Kidney epithelial cell (primary cell): ENCODE measurements at regions not wholly inside any gene's neighbourhood (a gene's known extent, or its start where the extent isn't known, plus 50 kb on each side); places are given as distances from the start of the nearest gene placed in this dataset.

ENCODE experiments used
- DNase-seq: peaks from one replicate; pipeline ENCODE4 v3.0.0-alpha.2; 2010; ENCODE audit warnings: low read depth
- H3K27me3 ChIP-seq: 2 replicates; pipeline ENCODE4 v1.6.0; 2011; ENCODE audit warnings: low read length; ENCODE audit not compliant: control insufficient read depth, insufficient read depth
- H3K36me3 ChIP-seq: 2 replicates; pipeline ENCODE4 v1.5.1; 2011; ENCODE audit warnings: low read length; ENCODE audit not compliant: control insufficient read depth, insufficient read depth
- H3K4me3 ChIP-seq: 2 replicates; pipeline ENCODE4 v1.5.1; 2011; ENCODE audit warnings: low read depth, mild to moderate bottlenecking, control low read depth, low read length
- TF ChIP-seq, protein P1 (sequence below): IDR thresholded peaks from 2 replicates; pipeline ENCODE4 v1.5.1; 2011; ENCODE audit warnings: mild to moderate bottlenecking, moderate library complexity, low read length, control low read depth, inconsistent platforms; ENCODE audit not compliant: insufficient read depth, poor library complexity, severe bottlenecking

DNA sequence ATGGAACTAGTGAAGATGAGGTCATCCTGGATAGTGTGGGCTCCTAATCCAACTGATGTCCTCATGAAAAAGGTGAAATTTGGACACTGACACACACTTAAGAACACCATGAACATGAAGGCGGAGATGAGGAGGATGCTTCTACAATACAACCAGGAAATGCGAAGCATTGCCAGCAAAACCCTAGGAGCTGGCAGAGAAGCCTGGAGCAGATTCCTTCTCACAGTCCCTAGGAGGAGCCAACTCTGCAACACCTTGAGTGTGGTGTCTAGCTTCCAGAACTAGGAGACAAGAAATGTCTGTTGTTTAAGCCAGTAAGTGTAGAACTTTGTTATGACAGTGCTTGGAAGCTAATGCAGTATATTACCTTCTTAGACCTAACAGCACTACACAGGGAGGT lies 191.9 kb upstream of the PWP1 start:
- no peak for DNase-seq
- TF ChIP-seq, protein P1, sequence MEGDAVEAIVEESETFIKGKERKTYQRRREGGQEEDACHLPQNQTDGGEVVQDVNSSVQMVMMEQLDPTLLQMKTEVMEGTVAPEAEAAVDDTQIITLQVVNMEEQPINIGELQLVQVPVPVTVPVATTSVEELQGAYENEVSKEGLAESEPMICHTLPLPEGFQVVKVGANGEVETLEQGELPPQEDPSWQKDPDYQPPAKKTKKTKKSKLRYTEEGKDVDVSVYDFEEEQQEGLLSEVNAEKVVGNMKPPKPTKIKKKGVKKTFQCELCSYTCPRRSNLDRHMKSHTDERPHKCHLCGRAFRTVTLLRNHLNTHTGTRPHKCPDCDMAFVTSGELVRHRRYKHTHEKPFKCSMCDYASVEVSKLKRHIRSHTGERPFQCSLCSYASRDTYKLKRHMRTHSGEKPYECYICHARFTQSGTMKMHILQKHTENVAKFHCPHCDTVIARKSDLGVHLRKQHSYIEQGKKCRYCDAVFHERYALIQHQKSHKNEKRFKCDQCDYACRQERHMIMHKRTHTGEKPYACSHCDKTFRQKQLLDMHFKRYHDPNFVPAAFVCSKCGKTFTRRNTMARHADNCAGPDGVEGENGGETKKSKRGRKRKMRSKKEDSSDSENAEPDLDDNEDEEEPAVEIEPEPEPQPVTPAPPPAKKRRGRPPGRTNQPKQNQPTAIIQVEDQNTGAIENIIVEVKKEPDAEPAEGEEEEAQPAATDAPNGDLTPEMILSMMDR, result no peak
- Histone ChIP-seq H3K36me3 (no peaks in the 10 kb centered on the region), H3K4me3 (no peak overlapping the region), H3K27me3 (no peaks in the 10 kb centered on the region)

DNA sequence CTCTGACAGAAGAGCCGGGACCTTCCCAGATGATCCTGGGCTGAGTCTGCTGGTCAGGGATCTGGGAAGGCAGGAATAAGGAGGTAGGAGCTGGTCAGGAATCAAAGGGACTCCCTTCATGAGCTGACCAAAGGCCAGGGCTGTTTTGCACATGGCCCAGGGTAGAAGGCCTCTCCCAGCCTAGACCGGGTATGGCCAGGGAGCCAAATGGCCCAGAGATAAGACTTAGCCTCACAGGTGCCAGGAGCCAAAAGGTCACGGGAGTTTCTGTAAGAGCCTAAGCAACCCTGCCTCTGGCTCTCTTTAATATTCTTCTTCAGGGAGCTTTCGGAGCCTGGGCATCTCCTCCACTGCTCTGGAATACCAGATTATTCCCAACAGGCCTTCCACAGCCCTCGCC lies 191.3 kb upstream of the PWP1 start:
- H3K36me3 ChIP-seq, result no peaks in the 10 kb centered on the region

DNA sequence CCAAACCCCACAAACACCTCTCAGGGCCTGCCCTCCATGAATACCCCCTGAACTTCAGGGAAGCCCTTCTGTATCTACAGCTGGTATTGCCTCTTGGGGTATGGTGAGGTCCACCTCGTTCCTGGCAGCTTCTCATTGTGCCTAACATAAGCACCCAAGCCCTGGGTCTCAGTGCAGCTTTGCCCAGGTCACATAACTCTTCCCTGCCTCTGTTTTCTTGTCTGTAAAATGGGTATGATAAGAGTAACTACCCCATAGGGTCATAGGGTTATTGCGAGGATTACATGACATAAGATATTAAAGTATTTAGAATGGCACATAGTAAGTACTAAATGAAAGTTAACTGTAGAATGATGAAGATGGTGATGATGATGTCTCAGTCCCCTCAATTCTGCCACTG lies 190.0 kb upstream of the PWP1 start:
- Histone ChIP-seq H3K4me3 (no peak overlapping the region), H3K27me3 (no peaks in the 10 kb centered on the region), H3K36me3 (no peaks in the 10 kb centered on the region)
- DNase-seq, result no peak
- TF ChIP-seq, protein P1, result no peak

More for the DNA sequence above, 191.3 kb upstream of the PWP1 start:
- TF ChIP-seq, protein P1, result no peak
- DNase-seq, result no peak
- Histone ChIP-seq H3K4me3 (no peak overlapping the region), H3K27me3 (no peaks in the 10 kb centered on the region)

DNA sequence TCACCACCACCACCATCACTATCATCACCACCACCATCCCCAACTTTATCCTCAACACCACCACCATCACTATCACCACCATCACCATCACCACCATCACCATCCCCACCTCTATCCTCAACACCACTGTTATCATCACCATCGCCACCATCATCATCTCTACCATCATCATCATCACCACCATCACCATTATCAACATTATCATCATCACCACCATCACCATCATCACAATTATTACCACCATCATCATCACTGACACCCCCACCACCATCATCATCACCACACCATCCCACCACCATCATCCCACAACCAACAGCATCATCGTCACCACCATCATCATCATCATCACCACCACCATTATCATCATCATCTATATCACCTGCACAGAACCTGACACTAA lies 188.4 kb upstream of the PWP1 start:
- DNase-seq, result no peak
- TF ChIP-seq, protein P1, result no peak
- H3K4me3 ChIP-seq, result no peak overlapping the region

DNA sequence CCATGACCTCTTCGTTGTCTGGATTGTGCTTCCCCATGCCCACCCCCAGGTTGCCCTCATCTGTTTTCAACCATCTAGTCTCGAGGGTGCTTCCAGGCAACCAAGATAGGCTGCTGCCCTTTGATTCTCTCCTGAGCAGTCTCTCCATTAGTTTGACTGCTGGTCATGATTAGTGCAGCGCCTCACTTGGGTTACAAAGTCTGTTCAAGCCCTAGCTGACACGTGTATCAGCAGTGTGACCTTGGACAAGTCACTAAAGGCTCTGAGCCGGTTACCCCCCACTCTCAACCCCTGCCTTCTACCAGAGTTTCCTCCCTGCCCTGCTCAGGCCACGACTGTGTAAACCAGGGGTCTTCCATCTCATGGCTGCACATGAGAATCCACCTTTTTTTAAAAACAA lies 185.3 kb upstream of the PWP1 start:
- no peaks in the 10 kb centered on the region for H3K27me3 ChIP-seq
- TF ChIP-seq, protein P1, result no peak
- no peak for DNase-seq
- H3K4me3 ChIP-seq, result no peak overlapping the region
- H3K36me3 ChIP-seq, result no peaks in the 10 kb centered on the region

More for the DNA sequence above, 188.4 kb upstream of the PWP1 start:
- Histone ChIP-seq H3K27me3 (no peaks in the 10 kb centered on the region), H3K36me3 (no peaks in the 10 kb centered on the region)

DNA sequence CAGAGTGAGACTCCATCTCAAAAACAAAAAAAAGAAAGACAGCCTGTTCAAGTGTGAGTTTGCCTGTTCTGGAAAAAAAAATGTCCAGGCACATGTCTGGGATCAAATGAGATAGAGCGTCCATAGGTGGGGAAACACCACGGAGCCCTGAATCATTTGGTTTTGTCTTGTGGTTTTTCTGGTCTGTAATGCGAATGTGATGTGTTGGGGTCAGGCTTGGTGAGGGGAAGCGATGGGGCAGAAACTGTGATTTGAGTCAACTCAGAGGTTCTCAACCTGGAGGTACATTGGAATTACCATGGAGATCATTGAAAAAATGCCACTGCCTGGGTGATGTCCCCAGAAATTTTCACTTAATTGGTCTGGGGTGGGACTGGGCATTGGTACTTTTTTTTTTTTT lies 183.9 kb upstream of the PWP1 start:
- peak; percentile 25 for DNase-seq
- Histone ChIP-seq H3K36me3 (no peaks in the 10 kb centered on the region), H3K4me3 (no peak overlapping the region), H3K27me3 (no peaks in the 10 kb centered on the region)
- TF ChIP-seq, protein P1, result no peak
